HepG2 (cell line): ENCODE measurements at regions not wholly inside any gene's neighbourhood (a gene's known extent, or its start where the extent isn't known, plus 50 kb on each side); places are given as distances from the start of the nearest gene placed in this dataset.

Experiments used
- ATAC-seq: fragments of 200-7000 bp; cut with Tn5 transposase; 3 replicates; pipeline ENCODE4 v1.9.1; 2020; ENCODE audit warnings: mild to moderate bottlenecking, moderate library complexity
- BruUV-seq: library from RNA; stranded (reverse); fragments of 400-500 nt; replicated peaks from 2 replicates; lab custom pipeline; 2021; lab: Mats Ljungman, UMichigan
- CTCF ChIA-PET: fragments of 300-600 bp; formaldehyde crosslinking; extraction: SDS; loops from one replicate; lab custom pipeline; 2021; ENCODE audit warnings: low total read pairs, inconsistent platforms, low intra/inter-chr PET ratio; lab: Yijun Ruan, JAX
- POLR2A ChIA-PET: fragments of 350-600 bp; sonication (Branson Sonifier 250); formaldehyde crosslinking; loops from one replicate; lab custom pipeline; 2020; ENCODE audit warnings: antibody characterized with exemption, inconsistent platforms; lab: Yijun Ruan, JAX
- DNase-seq: peaks from one replicate; pipeline ENCODE4 v3.0.0-alpha.2; 2015; ENCODE audit warnings: low spot score
- FAIRE-seq: peaks from 3 replicates; lab custom pipeline; 2011; peaks lifted over from hg19 to GRCh38; lab: Jason Lieb, UNC
- H2AFZ ChIP-seq: one replicate; pipeline ENCODE4 v1.6.1; 2011; ENCODE audit warnings: low read length, inconsistent platforms
- H3K27ac ChIP-seq: fragments of 300-600 bp; 3 replicates; pipeline ENCODE4 v1.8.0; 2011; ENCODE audit warnings: mixed run types, mild to moderate bottlenecking, mixed read lengths, low read length, inconsistent platforms; ENCODE audit not compliant: insufficient read depth; ENCODE audit errors: extremely low read length
- H3K27me3 ChIP-seq, 2 experiments: fragments of 200-600 bp in 1 of 2; 2 replicates in 1 of 2; 3 replicates in 1 of 2; pipeline versions ENCODE4 v1.6.0 to v1.8.0; 2011; ENCODE audit warnings: low read length in 2 of 2, mild to moderate bottlenecking in 2 of 2, moderate library complexity in 2 of 2, inconsistent platforms in 1 of 2; ENCODE audit not compliant: insufficient read depth in 2 of 2, control insufficient read depth in 1 of 2
- H3K36me3 ChIP-seq, 2 experiments: fragments of 200-600 bp in 1 of 2; replicated peaks in 1 of 2; 2 replicates in 1 of 2; 3 replicates in 1 of 2; pipeline versions ENCODE4 v1.5.1 to v1.8.0; 2011; ENCODE audit warnings: low read length in 2 of 2, inconsistent platforms in 1 of 2; ENCODE audit not compliant: insufficient read depth in 2 of 2, control insufficient read depth in 1 of 2
- H3K4me1 ChIP-seq: 2 replicates; pipeline ENCODE4 v1.5.1; 2012; ENCODE audit warnings: low read length, inconsistent platforms; ENCODE audit not compliant: insufficient read depth
- H3K4me2 ChIP-seq: 2 replicates; pipeline ENCODE4 v1.6.0; 2011; ENCODE audit warnings: low read depth, low read length, inconsistent platforms
- H3K4me3 ChIP-seq, 3 experiments: fragments of 200-600 bp in 1 of 3; sonication (generic), shearing (Covaris generic) in 1 of 3; replicated peaks in 1 of 3; 2 replicates each; pipeline ENCODE4 v1.5.1; 2011 to 2016; ENCODE audit warnings: low read length in 3 of 3, inconsistent platforms in 2 of 3, low read depth in 2 of 3, mild to moderate bottlenecking in 2 of 3, control low read depth in 1 of 3, mixed read lengths in 1 of 3; ENCODE audit not compliant: insufficient read depth in 1 of 3
- H3K79me2 ChIP-seq: one replicate; pipeline ENCODE4 v1.6.1; 2011; ENCODE audit warnings: low read length, inconsistent platforms; ENCODE audit not compliant: insufficient read depth
- H3K9ac ChIP-seq: 2 replicates; pipeline ENCODE4 v1.6.0; 2011; ENCODE audit warnings: mild to moderate bottlenecking, low read depth, low read length, inconsistent platforms; ENCODE audit not compliant: insufficient read depth
- H3K9me3 ChIP-seq: 2 replicates; pipeline ENCODE4 v1.5.1; 2012; ENCODE audit warnings: mild to moderate bottlenecking, low read length
- H4K20me1 ChIP-seq: 2 replicates; pipeline ENCODE4 v1.6.0; 2011; ENCODE audit warnings: inconsistent platforms, mild to moderate bottlenecking, low read length, moderate library complexity; ENCODE audit not compliant: insufficient read depth
- BRCA1 ChIP-seq: sonication (generic); formaldehyde crosslinking; IDR thresholded peaks from 2 replicates; pipeline ENCODE4 v1.4.0; 2020; ENCODE audit warnings: missing genetic modification reagents
- HES4 ChIP-seq: sonication (generic); formaldehyde crosslinking; IDR thresholded peaks from 2 replicates; pipeline ENCODE4 v1.9.0; 2021; ENCODE audit warnings: mild to moderate bottlenecking, missing genetic modification reagents, borderline replicate concordance
- MAF1 ChIP-seq: sonication (generic); formaldehyde crosslinking; IDR thresholded peaks from 2 replicates; pipeline ENCODE4 v1.5.0; 2020; ENCODE audit warnings: missing genetic modification reagents, borderline replicate concordance
- SATB2 ChIP-seq: sonication (generic); formaldehyde crosslinking; IDR thresholded peaks from 2 replicates; pipeline ENCODE4 v1.5.0; 2020; ENCODE audit warnings: missing genetic modification reagents
- THAP11 ChIP-seq: IDR thresholded peaks from 2 replicates; pipeline ENCODE4 v1.6.1; 2016; ENCODE audit warnings: missing biosample characterization, missing genetic modification reagents
- ZFP36L1 ChIP-seq: sonication (generic); formaldehyde crosslinking; IDR thresholded peaks from 2 replicates; pipeline ENCODE4 v1.8.0; 2022; ENCODE audit warnings: mild to moderate bottlenecking, missing genetic modification reagents, moderate library complexity
- ZFX ChIP-seq: sonication (generic); formaldehyde crosslinking; IDR thresholded peaks from 2 replicates; pipeline ENCODE4 v1.4.0; 2020; ENCODE audit warnings: mild to moderate bottlenecking, low read depth, missing genetic modification reagents, moderate library complexity
- ZFYVE20 ChIP-seq: sonication (generic); formaldehyde crosslinking; IDR thresholded peaks from 2 replicates; pipeline ENCODE4 v1.8.0; 2023; ENCODE audit warnings: low read depth, mild to moderate bottlenecking, moderate library complexity, missing genetic modification reagents, borderline replicate concordance
- ZSCAN25 ChIP-seq: sonication (generic); formaldehyde crosslinking; IDR thresholded peaks from 2 replicates; pipeline ENCODE4 v1.8.0; 2022; ENCODE audit warnings: mild to moderate bottlenecking, missing genetic modification reagents
- WGBS: methylation state at CpG from one replicate; pipeline ENCODE4 v1.1.6; 2017; ENCODE audit warnings: low lambda C conversion rate; 5-methylcytosine and 5-hydroxymethylcytosine counted together
- in situ Hi-C: cut with HindIII; loops from 2 replicates; pipeline ENCODE4 v1.10.0; 2017; ENCODE audit warnings: low pct_unique_long_range_greater_than_20kb; ENCODE audit not compliant: extremely low pct_ligation_motif_present
- intact Hi-C: fragments of 100-400 bp; cut with micrococcal nuclease; formaldehyde crosslinking; loops from one replicate; pipeline ENCODE4 v1.10.0; 2022; ENCODE audit not compliant: unreplicated experiment
- TF ChIP-seq, protein P1 (sequence below): sonication (generic); formaldehyde crosslinking; IDR thresholded peaks from 2 replicates; pipeline ENCODE4 v1.5.1; 2020; ENCODE audit warnings: mild to moderate bottlenecking, missing genetic modification reagents, borderline replicate concordance
- TF ChIP-seq, protein P2 (sequence below): sonication (generic); formaldehyde crosslinking; IDR thresholded peaks from 2 replicates; pipeline ENCODE4 v1.8.0; 2022; ENCODE audit warnings: missing genetic modification reagents, low read depth, mild to moderate bottlenecking, borderline replicate concordance
- TF ChIP-seq, protein P3 (sequence below): sonication (generic); formaldehyde crosslinking; IDR thresholded peaks from 2 replicates; pipeline ENCODE4 v1.4.0; 2020; ENCODE audit warnings: mild to moderate bottlenecking, missing genetic modification reagents

DNA sequence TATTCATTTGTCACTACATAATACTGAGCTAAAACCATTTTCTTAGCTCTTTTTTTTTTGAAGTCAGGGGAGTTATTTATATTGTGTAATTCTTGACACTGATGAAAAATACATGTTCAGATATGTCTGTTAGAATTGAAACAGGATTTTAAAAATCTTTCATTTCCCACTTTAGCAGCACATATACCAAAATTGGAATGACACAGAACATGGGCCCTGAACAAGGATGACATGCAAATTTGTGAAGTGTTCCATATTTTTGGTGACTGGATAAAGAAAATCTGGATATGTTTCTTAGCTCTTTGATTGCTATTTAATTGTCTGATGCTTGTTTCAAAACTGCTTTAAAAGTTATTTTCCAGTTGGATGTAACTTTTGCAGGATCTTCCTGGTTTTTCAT is 1963.9 kb upstream of the LRRTM1 start (continued):
- TF ChIP-seq, protein P1, sequence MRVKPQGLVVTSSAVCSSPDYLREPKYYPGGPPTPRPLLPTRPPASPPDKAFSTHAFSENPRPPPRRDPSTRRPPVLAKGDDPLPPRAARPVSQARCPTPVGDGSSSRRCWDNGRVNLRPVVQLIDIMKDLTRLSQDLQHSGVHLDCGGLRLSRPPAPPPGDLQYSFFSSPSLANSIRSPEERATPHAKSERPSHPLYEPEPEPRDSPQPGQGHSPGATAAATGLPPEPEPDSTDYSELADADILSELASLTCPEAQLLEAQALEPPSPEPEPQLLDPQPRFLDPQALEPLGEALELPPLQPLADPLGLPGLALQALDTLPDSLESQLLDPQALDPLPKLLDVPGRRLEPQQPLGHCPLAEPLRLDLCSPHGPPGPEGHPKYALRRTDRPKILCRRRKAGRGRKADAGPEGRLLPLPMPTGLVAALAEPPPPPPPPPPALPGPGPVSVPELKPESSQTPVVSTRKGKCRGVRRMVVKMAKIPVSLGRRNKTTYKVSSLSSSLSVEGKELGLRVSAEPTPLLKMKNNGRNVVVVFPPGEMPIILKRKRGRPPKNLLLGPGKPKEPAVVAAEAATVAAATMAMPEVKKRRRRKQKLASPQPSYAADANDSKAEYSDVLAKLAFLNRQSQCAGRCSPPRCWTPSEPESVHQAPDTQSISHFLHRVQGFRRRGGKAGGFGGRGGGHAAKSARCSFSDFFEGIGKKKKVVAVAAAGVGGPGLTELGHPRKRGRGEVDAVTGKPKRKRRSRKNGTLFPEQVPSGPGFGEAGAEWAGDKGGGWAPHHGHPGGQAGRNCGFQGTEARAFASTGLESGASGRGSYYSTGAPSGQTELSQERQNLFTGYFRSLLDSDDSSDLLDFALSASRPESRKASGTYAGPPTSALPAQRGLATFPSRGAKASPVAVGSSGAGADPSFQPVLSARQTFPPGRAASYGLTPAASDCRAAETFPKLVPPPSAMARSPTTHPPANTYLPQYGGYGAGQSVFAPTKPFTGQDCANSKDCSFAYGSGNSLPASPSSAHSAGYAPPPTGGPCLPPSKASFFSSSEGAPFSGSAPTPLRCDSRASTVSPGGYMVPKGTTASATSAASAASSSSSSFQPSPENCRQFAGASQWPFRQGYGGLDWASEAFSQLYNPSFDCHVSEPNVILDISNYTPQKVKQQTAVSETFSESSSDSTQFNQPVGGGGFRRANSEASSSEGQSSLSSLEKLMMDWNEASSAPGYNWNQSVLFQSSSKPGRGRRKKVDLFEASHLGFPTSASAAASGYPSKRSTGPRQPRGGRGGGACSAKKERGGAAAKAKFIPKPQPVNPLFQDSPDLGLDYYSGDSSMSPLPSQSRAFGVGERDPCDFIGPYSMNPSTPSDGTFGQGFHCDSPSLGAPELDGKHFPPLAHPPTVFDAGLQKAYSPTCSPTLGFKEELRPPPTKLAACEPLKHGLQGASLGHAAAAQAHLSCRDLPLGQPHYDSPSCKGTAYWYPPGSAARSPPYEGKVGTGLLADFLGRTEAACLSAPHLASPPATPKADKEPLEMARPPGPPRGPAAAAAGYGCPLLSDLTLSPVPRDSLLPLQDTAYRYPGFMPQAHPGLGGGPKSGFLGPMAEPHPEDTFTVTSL, result no peak
- TF ChIP-seq, protein P2, sequence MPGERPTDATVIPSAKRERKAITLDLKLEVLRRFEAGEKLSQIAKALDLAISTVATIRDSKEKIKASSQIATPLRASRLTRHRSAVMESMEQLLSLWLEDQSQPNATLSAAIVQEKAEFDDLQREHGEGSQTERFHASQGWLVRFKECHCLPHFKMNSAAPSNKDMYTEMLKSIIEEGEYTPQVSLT (CRISPR knock-in tag), result no peak
- TF ChIP-seq ZFYVE20 (CRISPR knock-in tag) (no peak), ZFP36L1 (CRISPR knock-in tag) (no peak), ZSCAN25 (CRISPR knock-in tag) (no peak)

DNA sequence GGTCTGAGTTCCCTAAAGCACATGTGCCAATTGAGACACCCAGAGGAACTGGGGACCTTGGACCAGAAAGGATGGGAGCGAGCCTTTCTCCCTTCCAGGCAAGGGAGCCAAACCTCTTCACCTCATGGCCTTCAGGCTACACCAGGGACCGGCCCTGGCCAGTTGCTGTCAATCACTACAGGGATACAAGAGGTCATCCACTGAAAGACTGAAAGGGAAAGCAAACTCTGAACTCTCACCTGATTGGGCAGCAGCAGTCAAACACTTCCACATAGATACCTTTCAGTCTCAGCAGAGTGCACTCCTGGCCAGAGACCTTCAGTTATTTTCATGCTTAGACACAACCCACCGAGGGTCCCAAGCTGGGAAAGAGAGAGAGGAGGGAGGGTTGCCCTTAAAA is 1956.0 kb upstream of the LRRTM1 start:
- H3K36me3 ChIP-seq, result no peaks in the 10 kb centered on the region
- TF ChIP-seq THAP11 (CRISPR knock-in tag) (no peak), HES4 (CRISPR knock-in tag) (no peak), ZFX (no peak), BRCA1 (no peak), SATB2 (CRISPR knock-in tag) (no peak), MAF1 (no peak)
- TF ChIP-seq, protein P3, sequence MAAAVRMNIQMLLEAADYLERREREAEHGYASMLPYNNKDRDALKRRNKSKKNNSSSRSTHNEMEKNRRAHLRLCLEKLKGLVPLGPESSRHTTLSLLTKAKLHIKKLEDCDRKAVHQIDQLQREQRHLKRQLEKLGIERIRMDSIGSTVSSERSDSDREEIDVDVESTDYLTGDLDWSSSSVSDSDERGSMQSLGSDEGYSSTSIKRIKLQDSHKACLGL (CRISPR knock-in tag), result no peak
- no peak overlapping the region for H3K4me3 ChIP-seq
- no peak overlapping the region for H3K9ac ChIP-seq
- in situ Hi-C loops, result no loop called here
- CTCF ChIA-PET, result no interaction called here
- DNase-seq (no peak), FAIRE-seq (no peak), ATAC-seq (peak; percentile 33; the same call in 2 of the 3 replicates)
- H3K4me1 ChIP-seq, result no peaks in the 10 kb centered on the region
- no peak overlapping the region for H3K27ac ChIP-seq
- H4K20me1 ChIP-seq, result no peaks in the 10 kb centered on the region
- 7% methylated on average over 3 of the region's 3 CpGs for WGBS
- no peaks in the 10 kb centered on the region for H3K27me3 ChIP-seq
- POLR2A ChIA-PET, result no interaction called here
- peaks cover 62% of the 10 kb centered on the region for H3K9me3 ChIP-seq
- no peaks in the 10 kb centered on the region for H3K79me2 ChIP-seq
- intact Hi-C loops, result no loop called here
- H3K4me2 ChIP-seq, result no peak overlapping the region
- H2AFZ ChIP-seq, result no peak overlapping the region
- BruUV-seq, result no TSS peak
